ENCODE measurements at regions not wholly inside any gene's neighbourhood (a gene's known extent, or its start where the extent isn't known, plus 50 kb on each side); places are given as distances from the start of the nearest gene placed in this dataset.

DNA sequence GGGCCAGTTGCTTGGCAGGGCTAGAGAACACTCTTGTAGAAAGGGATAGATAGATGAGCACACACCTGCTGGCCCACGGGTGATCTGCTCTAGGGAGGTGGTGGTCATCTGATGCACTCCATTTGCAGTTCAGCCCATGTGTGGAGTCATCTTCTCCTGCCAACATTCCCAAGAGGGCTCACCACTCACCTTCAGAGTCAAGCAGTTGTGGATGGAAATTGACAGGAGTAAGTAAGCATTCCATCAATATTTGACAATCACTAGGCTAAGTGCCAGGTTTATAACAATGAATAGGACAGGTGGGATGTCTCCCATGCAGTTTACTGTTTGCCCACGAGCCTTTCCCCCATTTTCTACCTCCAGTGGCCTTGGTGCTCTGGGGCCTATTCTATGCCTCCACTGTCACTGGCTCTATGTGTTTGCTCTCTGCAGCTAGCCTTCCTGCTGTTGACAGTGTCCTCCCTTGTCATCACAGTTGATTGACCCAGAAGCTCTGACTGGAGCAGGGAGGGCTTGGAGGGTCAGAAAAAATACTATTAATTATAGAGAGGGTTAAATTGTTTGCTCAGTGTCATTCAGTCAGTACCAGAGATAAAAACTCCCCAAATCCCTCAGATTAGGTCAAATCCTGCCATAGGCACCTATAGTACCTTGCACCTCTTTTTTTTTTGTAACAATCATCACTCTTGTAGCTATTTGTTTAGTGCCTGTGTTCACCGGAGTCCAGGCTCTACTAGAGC is 134.6 kb upstream of the PZP start (continued):
- TF ChIP-seq CBFB (CRISPR knock-in tag; IDR thresholded peaks at IDR 0.05) = peak; percentile 31; the same call in 1 of the 2 replicates
- no peak for TF ChIP-seq ZNF83 (CRISPR knock-in tag; IDR thresholded peaks at IDR 0.05; ENCODE audit: borderline replicate concordance)
- no peak for TF ChIP-seq RAD21 (CRISPR knock-in tag; IDR thresholded peaks at IDR 0.05)
- TF ChIP-seq XBP1 (CRISPR knock-in tag; IDR thresholded peaks at IDR 0.05) = no peak
- TF ChIP-seq AFF4 (CRISPR knock-in tag; IDR thresholded peaks at IDR 0.05) = no peak
- TF ChIP-seq ZBTB42 (CRISPR knock-in tag; IDR thresholded peaks at IDR 0.05) = no peak
- no peak for TF ChIP-seq ZNF33A (CRISPR knock-in tag; IDR thresholded peaks at IDR 0.05; ENCODE audit: borderline replicate concordance)
- no peak for TF ChIP-seq ZFP36L1 (CRISPR knock-in tag; IDR thresholded peaks at IDR 0.05)
- no peak for TF ChIP-seq ZNF629 (CRISPR knock-in tag; conservative IDR thresholded peaks at IDR 0.05)
- no peak for TF ChIP-seq PAWR (CRISPR knock-in tag; IDR thresholded peaks at IDR 0.05; ENCODE audit: borderline replicate concordance)
- peak; percentile 79; the same call in 1 of the 2 replicates for TF ChIP-seq HOXD1 (CRISPR knock-in tag; IDR thresholded peaks at IDR 0.05)
- TF ChIP-seq ZNF331 (CRISPR knock-in tag; IDR thresholded peaks at IDR 0.05) = peak; percentile 59; the same call in 1 of the 2 replicates
- TF ChIP-seq CC2D1A (CRISPR knock-in tag; IDR thresholded peaks at IDR 0.05) = no peak
- TF ChIP-seq ZNF569 (CRISPR knock-in tag; IDR thresholded peaks at IDR 0.05; ENCODE audit: borderline replicate concordance) = no peak
- no peak for TF ChIP-seq EEA1 (CRISPR knock-in tag; IDR thresholded peaks at IDR 0.05; ENCODE audit: borderline replicate concordance)
- TF ChIP-seq ZNF556 (CRISPR knock-in tag; IDR thresholded peaks at IDR 0.05; ENCODE audit: borderline replicate concordance) = 0 out of 2 replicates have a peak, but pooled peaks have one; percentile 29
- TF ChIP-seq SOX13 (IDR thresholded peaks at IDR 0.05) = peak; percentile 86
- TF ChIP-seq SOX13 (CRISPR knock-in tag; conservative IDR thresholded peaks at IDR 0.05 in 1 of 2, IDR thresholded peaks at IDR 0.05 in 1 of 2) = peak in 1 of 2 experiments; percentile 99; a peak in 2 of 4 replicates
- TF ChIP-seq, protein P1, sequence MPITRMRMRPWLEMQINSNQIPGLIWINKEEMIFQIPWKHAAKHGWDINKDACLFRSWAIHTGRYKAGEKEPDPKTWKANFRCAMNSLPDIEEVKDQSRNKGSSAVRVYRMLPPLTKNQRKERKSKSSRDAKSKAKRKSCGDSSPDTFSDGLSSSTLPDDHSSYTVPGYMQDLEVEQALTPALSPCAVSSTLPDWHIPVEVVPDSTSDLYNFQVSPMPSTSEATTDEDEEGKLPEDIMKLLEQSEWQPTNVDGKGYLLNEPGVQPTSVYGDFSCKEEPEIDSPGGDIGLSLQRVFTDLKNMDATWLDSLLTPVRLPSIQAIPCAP (CRISPR knock-in tag; IDR thresholded peaks at IDR 0.05; ENCODE audit: low read depth) = no peak
- no peak for TF ChIP-seq ZSCAN22 (CRISPR knock-in tag; IDR thresholded peaks at IDR 0.05)
- no peak for TF ChIP-seq ZBTB21 (CRISPR knock-in tag; IDR thresholded peaks at IDR 0.05)
- TF ChIP-seq ZFP36L2 (CRISPR knock-in tag; IDR thresholded peaks at IDR 0.05) = no peak
- TF ChIP-seq, protein P2, sequence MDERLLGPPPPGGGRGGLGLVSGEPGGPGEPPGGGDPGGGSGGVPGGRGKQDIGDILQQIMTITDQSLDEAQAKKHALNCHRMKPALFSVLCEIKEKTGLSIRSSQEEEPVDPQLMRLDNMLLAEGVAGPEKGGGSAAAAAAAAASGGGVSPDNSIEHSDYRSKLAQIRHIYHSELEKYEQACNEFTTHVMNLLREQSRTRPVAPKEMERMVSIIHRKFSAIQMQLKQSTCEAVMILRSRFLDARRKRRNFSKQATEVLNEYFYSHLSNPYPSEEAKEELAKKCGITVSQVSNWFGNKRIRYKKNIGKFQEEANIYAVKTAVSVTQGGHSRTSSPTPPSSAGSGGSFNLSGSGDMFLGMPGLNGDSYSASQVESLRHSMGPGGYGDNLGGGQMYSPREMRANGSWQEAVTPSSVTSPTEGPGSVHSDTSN (CRISPR knock-in tag; IDR thresholded peaks at IDR 0.05) = peak; percentile 54; the same call in 1 of the 2 replicates
- TF ChIP-seq ZSCAN21 (CRISPR knock-in tag; IDR thresholded peaks at IDR 0.05; ENCODE audit: borderline replicate concordance) = no peak; the same call in 1 of the 2 replicates
- TF ChIP-seq ZNF136 (CRISPR knock-in tag; IDR thresholded peaks at IDR 0.05; ENCODE audit: low read depth) = no peak
- no peak for TF ChIP-seq ZNF143 (CRISPR knock-in tag; IDR thresholded peaks at IDR 0.05)
- TF ChIP-seq RFXANK (CRISPR knock-in tag; IDR thresholded peaks at IDR 0.05) = no peak
